Upper lobe of left lung (tissue), 4 donors: ENCODE measurements at regions not wholly inside any gene's neighbourhood (a gene's known extent, or its start where the extent isn't known, plus 50 kb on each side); places are given as distances from the start of the nearest gene placed in this dataset.

ENCODE experiments used
- CTCF ChIP-seq, 6 experiments: fragments of 450-650 bp in 4 of 6; fragments of 200-600 bp in 2 of 6; sonication (generic) in 2 of 6; IDR thresholded peaks; one replicate each; pipeline ENCODE4 v1.5.1; 2016 to 2019; ENCODE audit warnings: antibody characterized with exemption in 6 of 6
- EP300 ChIP-seq, 4 donors: sonication (generic); formaldehyde crosslinking; IDR thresholded peaks; one replicate each; pipeline ENCODE4 v1.5.1; 2017; ENCODE audit warnings: antibody characterized with exemption in 4 of 4, control low read depth in 2 of 4
- POLR2A ChIP-seq, 4 donors: fragments of 450-650 bp; IDR thresholded peaks; one replicate each; pipeline ENCODE4 v1.5.1; 2016 to 2017; ENCODE audit warnings: antibody characterized with exemption in 4 of 4, mild to moderate bottlenecking in 2 of 4
- POLR2AphosphoS5 ChIP-seq, 2 donors: sonication (generic); formaldehyde crosslinking; IDR thresholded peaks; one replicate each; pipeline ENCODE4 v1.5.1; 2017; ENCODE audit warnings: antibody characterized with exemption in 2 of 2

GRCh38 chr5:166324372-166324771 is 1967.1 kb upstream of the WWC1 start:
- TF ChIP-seq CTCF (IDR thresholded peaks at IDR 0.05) (no peak), POLR2AphosphoS5 (IDR thresholded peaks at IDR 0.05) (no peak), EP300 (IDR thresholded peaks at IDR 0.05) (no peak), POLR2A (IDR thresholded peaks at IDR 0.05) (no peak)
